HepG2 (cell line): ENCODE measurements at regions not wholly inside any gene's neighbourhood (a gene's known extent, or its start where the extent isn't known, plus 50 kb on each side); places are given as distances from the start of the nearest gene placed in this dataset.

Experiments
- ATAC-seq: fragments of 200-7000 bp; cut with Tn5 transposase; 3 replicates; pipeline ENCODE4 v1.9.1; 2020; ENCODE audit warnings: mild to moderate bottlenecking, moderate library complexity
- BruUV-seq: library from RNA; stranded (reverse); fragments of 400-500 nt; replicated peaks from 2 replicates; lab custom pipeline; 2021; lab: Mats Ljungman, UMichigan
- CTCF ChIA-PET: fragments of 300-600 bp; formaldehyde crosslinking; extraction: SDS; loops from one replicate; lab custom pipeline; 2021; ENCODE audit warnings: low total read pairs, inconsistent platforms, low intra/inter-chr PET ratio; lab: Yijun Ruan, JAX
- POLR2A ChIA-PET: fragments of 350-600 bp; sonication (Branson Sonifier 250); formaldehyde crosslinking; loops from one replicate; lab custom pipeline; 2020; ENCODE audit warnings: antibody characterized with exemption, inconsistent platforms; lab: Yijun Ruan, JAX
- DNase-seq: peaks from one replicate; pipeline ENCODE4 v3.0.0-alpha.2; 2015; ENCODE audit warnings: low spot score
- FAIRE-seq: peaks from 3 replicates; lab custom pipeline; 2011; peaks lifted over from hg19 to GRCh38; lab: Jason Lieb, UNC
- H2AFZ ChIP-seq: one replicate; pipeline ENCODE4 v1.6.1; 2011; ENCODE audit warnings: low read length, inconsistent platforms
- H3K27ac ChIP-seq: fragments of 300-600 bp; 3 replicates; pipeline ENCODE4 v1.8.0; 2011; ENCODE audit warnings: mixed run types, mild to moderate bottlenecking, mixed read lengths, low read length, inconsistent platforms; ENCODE audit not compliant: insufficient read depth; ENCODE audit errors: extremely low read length
- H3K27me3 ChIP-seq, 2 experiments: fragments of 200-600 bp in 1 of 2; 2 replicates in 1 of 2; 3 replicates in 1 of 2; pipeline versions ENCODE4 v1.6.0 to v1.8.0; 2011; ENCODE audit warnings: low read length in 2 of 2, mild to moderate bottlenecking in 2 of 2, moderate library complexity in 2 of 2, inconsistent platforms in 1 of 2; ENCODE audit not compliant: insufficient read depth in 2 of 2, control insufficient read depth in 1 of 2
- H3K36me3 ChIP-seq, 2 experiments: fragments of 200-600 bp in 1 of 2; replicated peaks in 1 of 2; 2 replicates in 1 of 2; 3 replicates in 1 of 2; pipeline versions ENCODE4 v1.5.1 to v1.8.0; 2011; ENCODE audit warnings: low read length in 2 of 2, inconsistent platforms in 1 of 2; ENCODE audit not compliant: insufficient read depth in 2 of 2, control insufficient read depth in 1 of 2
- H3K4me1 ChIP-seq: 2 replicates; pipeline ENCODE4 v1.5.1; 2012; ENCODE audit warnings: low read length, inconsistent platforms; ENCODE audit not compliant: insufficient read depth
- H3K4me2 ChIP-seq: 2 replicates; pipeline ENCODE4 v1.6.0; 2011; ENCODE audit warnings: low read depth, low read length, inconsistent platforms
- H3K4me3 ChIP-seq, 3 experiments: fragments of 200-600 bp in 1 of 3; sonication (generic), shearing (Covaris generic) in 1 of 3; replicated peaks in 1 of 3; 2 replicates each; pipeline ENCODE4 v1.5.1; 2011 to 2016; ENCODE audit warnings: low read length in 3 of 3, inconsistent platforms in 2 of 3, low read depth in 2 of 3, mild to moderate bottlenecking in 2 of 3, control low read depth in 1 of 3, mixed read lengths in 1 of 3; ENCODE audit not compliant: insufficient read depth in 1 of 3
- H3K79me2 ChIP-seq: one replicate; pipeline ENCODE4 v1.6.1; 2011; ENCODE audit warnings: low read length, inconsistent platforms; ENCODE audit not compliant: insufficient read depth
- H3K9ac ChIP-seq: 2 replicates; pipeline ENCODE4 v1.6.0; 2011; ENCODE audit warnings: mild to moderate bottlenecking, low read depth, low read length, inconsistent platforms; ENCODE audit not compliant: insufficient read depth
- H3K9me3 ChIP-seq: 2 replicates; pipeline ENCODE4 v1.5.1; 2012; ENCODE audit warnings: mild to moderate bottlenecking, low read length
- H4K20me1 ChIP-seq: 2 replicates; pipeline ENCODE4 v1.6.0; 2011; ENCODE audit warnings: inconsistent platforms, mild to moderate bottlenecking, low read length, moderate library complexity; ENCODE audit not compliant: insufficient read depth
- ARHGAP35 ChIP-seq: sonication (generic); formaldehyde crosslinking; IDR thresholded peaks from 2 replicates; pipeline ENCODE4 v1.9.0; 2022; ENCODE audit warnings: mild to moderate bottlenecking, inconsistent platforms, moderate library complexity, missing genetic modification reagents, borderline replicate concordance
- ETS1 ChIP-seq: sonication (generic); formaldehyde crosslinking; IDR thresholded peaks from 2 replicates; pipeline ENCODE4 v1.4.0; 2020; ENCODE audit warnings: missing genetic modification reagents
- HMG20A ChIP-seq: IDR thresholded peaks from 2 replicates; pipeline ENCODE4 v1.6.1; 2016; ENCODE audit warnings: borderline replicate concordance
- KMT2A ChIP-seq: sonication (generic); formaldehyde crosslinking; IDR thresholded peaks from 2 replicates; pipeline ENCODE4 v1.4.0; 2020; ENCODE audit warnings: missing genetic modification reagents
- PLRG1 ChIP-seq: fragments of 450-650 bp; conservative IDR thresholded peaks from 2 replicates; pipeline ENCODE4 v1.6.1; 2016
- POGZ ChIP-seq: sonication (generic); formaldehyde crosslinking; IDR thresholded peaks from 2 replicates; pipeline ENCODE4 v1.4.0; 2020; ENCODE audit warnings: mild to moderate bottlenecking, missing genetic modification reagents
- PRDM4 ChIP-seq: sonication (generic); formaldehyde crosslinking; IDR thresholded peaks from 2 replicates; pipeline ENCODE4 v1.9.0; 2021; ENCODE audit warnings: missing genetic modification reagents, borderline replicate concordance
- RERE ChIP-seq: IDR thresholded peaks from 2 replicates; pipeline ENCODE4 v1.6.1; 2016; ENCODE audit warnings: low read depth, missing genetic modification reagents, missing compliant biosample characterization
- SNAPC2 ChIP-seq: sonication (generic); formaldehyde crosslinking; IDR thresholded peaks from 2 replicates; pipeline ENCODE4 v1.8.1; 2022; ENCODE audit warnings: mild to moderate bottlenecking, missing genetic modification reagents
- SOX5 ChIP-seq: IDR thresholded peaks from 2 replicates; pipeline ENCODE4 v1.6.1; 2016; ENCODE audit warnings: borderline replicate concordance
- YEATS4 ChIP-seq: sonication (generic); formaldehyde crosslinking; IDR thresholded peaks from 2 replicates; pipeline ENCODE4 v1.4.0; 2020; ENCODE audit warnings: missing genetic modification reagents, borderline replicate concordance
- ZEB1 ChIP-seq: IDR thresholded peaks from 2 replicates; pipeline ENCODE4 v1.6.1; 2012; ENCODE audit warnings: mild to moderate bottlenecking, low read depth, inconsistent platforms; ENCODE audit not compliant: insufficient replicate concordance
- ZMYM3 ChIP-seq: sonication (generic); formaldehyde crosslinking; IDR thresholded peaks from 2 replicates; pipeline ENCODE4 v1.5.1; 2020; ENCODE audit warnings: mild to moderate bottlenecking, missing genetic modification reagents
- ZNF12 ChIP-seq: sonication (generic); formaldehyde crosslinking; IDR thresholded peaks from 2 replicates; pipeline ENCODE4 v1.5.0; 2020; ENCODE audit warnings: missing genetic modification reagents
- ZNF274 ChIP-seq: sonication (generic); formaldehyde crosslinking; IDR thresholded peaks from 2 replicates; pipeline ENCODE4 v1.5.1; 2020; ENCODE audit warnings: mild to moderate bottlenecking, missing genetic modification reagents
- ZNF460 ChIP-seq: sonication (generic); formaldehyde crosslinking; IDR thresholded peaks from 2 replicates; pipeline ENCODE4 v1.5.1; 2020; ENCODE audit warnings: missing genetic modification reagents, mild to moderate bottlenecking, borderline replicate concordance
- ZNF550 ChIP-seq: sonication (generic); formaldehyde crosslinking; IDR thresholded peaks from 2 replicates; pipeline ENCODE4 v1.4.0; 2020; ENCODE audit warnings: mild to moderate bottlenecking, missing genetic modification reagents, borderline replicate concordance
- WGBS: methylation state at CpG from one replicate; pipeline ENCODE4 v1.1.6; 2017; ENCODE audit warnings: low lambda C conversion rate; 5-methylcytosine and 5-hydroxymethylcytosine counted together
- in situ Hi-C: cut with HindIII; loops from 2 replicates; pipeline ENCODE4 v1.10.0; 2017; ENCODE audit warnings: low pct_unique_long_range_greater_than_20kb; ENCODE audit not compliant: extremely low pct_ligation_motif_present
- intact Hi-C: fragments of 100-400 bp; cut with micrococcal nuclease; formaldehyde crosslinking; loops from one replicate; pipeline ENCODE4 v1.10.0; 2022; ENCODE audit not compliant: unreplicated experiment

DNA sequence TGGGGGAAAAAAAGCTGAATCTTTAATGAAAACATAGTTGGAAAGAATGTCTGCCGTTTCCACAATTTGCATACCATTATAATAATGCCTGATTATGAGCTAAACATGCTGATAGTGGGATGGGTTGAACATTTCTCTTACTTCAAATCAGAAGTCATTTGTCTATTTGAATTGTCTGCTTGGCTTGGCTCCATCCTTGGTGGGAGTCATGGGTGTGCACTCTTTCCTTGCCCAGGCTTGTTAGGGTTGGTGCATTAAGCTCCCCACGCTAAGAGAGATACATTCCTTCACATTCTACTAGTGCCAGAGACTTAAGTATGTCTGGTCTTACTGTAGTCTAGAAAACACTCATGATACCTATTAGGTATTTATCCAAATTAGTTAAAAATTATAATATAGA is 121.4 kb upstream of the RARB start:
- no peak overlapping the region for H3K4me3 ChIP-seq
- ATAC-seq (no peak), FAIRE-seq (no peak), DNase-seq (no peak)
- no peak overlapping the region for H3K4me2 ChIP-seq
- 12% methylated on average over 2 of the region's 2 CpGs for WGBS
- intact Hi-C loops (no loop called here), in situ Hi-C loops (no loop called here)
- H3K9me3 ChIP-seq = no peaks in the 10 kb centered on the region
- H2AFZ ChIP-seq = no peak overlapping the region
- H3K9ac ChIP-seq = no peak overlapping the region
- no peak overlapping the region for H3K27ac ChIP-seq
- no peaks in the 10 kb centered on the region for H3K36me3 ChIP-seq
- ChIA-PET CTCF (no interaction called here), POLR2A (no interaction called here)
- H4K20me1 ChIP-seq = no peaks in the 10 kb centered on the region
- H3K27me3 ChIP-seq = no peaks in the 10 kb centered on the region
- no TSS peak for BruUV-seq
- no peaks in the 10 kb centered on the region for H3K79me2 ChIP-seq
- H3K4me1 ChIP-seq = no peaks in the 10 kb centered on the region
- TF ChIP-seq HMG20A (no peak), ZMYM3 (CRISPR knock-in tag) (no peak), ZEB1 (no peak), YEATS4 (CRISPR knock-in tag) (no peak), ZNF274 (CRISPR knock-in tag) (no peak), PRDM4 (CRISPR knock-in tag) (no peak), POGZ (CRISPR knock-in tag) (no peak), ZNF12 (no peak), PLRG1 (no peak), SNAPC2 (CRISPR knock-in tag) (no peak), KMT2A (CRISPR knock-in tag) (no peak), ZNF550 (CRISPR knock-in tag) (no peak), ZNF460 (CRISPR knock-in tag) (no peak), SOX5 (CRISPR knock-in tag) (no peak), RERE (no peak), ARHGAP35 (CRISPR knock-in tag) (no peak), ETS1 (CRISPR knock-in tag) (no peak)
